ENCODE measurements at regions not wholly inside any gene's neighbourhood (a gene's known extent, or its start where the extent isn't known, plus 50 kb on each side); places are given as distances from the start of the nearest gene placed in this dataset.

DNA sequence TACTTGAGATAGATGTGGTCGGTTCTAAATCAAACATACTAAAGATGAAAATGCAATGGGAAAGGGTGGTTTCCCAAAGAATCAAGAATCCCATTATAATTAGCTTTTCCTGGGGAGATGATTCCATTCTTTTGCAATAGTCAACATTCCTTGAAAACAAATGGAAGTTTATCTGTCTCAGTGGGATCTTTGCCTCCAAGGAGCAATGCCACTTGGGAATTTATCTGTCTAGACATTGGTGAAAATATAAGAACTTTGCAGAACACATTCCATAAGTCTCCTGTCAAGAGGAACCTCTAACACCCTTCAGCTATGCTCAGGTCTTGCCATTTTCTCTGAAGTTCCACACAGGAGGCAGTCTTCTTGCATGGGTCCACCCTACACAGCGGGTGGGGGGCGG, 152.5 kb downstream of the KCTD12 start:
- Mint-ChIP-seq H3K36me3 (ENCODE audit: low read depth) (no peaks in the 10 kb centered on the region), H3K27me3 (ENCODE audit: low read depth) (no peaks in the 10 kb centered on the region), H3K4me3 (ENCODE audit: low read depth) (no peak overlapping the region)

DNA sequence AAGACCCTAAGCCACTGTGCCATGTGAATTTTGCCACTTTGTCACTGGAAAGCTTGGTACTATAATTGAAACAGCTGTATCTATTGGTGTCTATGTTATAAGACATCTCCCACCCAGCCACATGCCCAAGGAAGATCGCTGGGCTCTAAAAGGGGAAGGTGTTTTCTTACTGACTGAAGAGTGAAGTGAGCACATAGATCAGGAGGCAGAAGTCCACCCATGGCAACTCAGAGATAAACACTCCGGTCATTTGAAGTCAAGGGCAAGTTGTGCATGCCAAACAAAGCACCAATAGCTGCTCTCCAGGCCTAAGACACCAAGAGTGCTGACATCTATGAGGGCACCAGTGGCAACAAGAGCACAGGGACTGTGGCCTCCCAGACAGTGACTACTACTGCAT, 153.8 kb downstream of the KCTD12 start:
- Mint-ChIP-seq H3K27ac (no peak overlapping the region), H3K36me3 (ENCODE audit: low read depth) (no peaks in the 10 kb centered on the region), H3K9me3 (no peaks in the 10 kb centered on the region), H3K4me3 (ENCODE audit: low read depth) (no peak overlapping the region), H3K27me3 (ENCODE audit: low read depth) (no peaks in the 10 kb centered on the region), H3K4me1 (ENCODE audit: low read depth) (no peaks in the 10 kb centered on the region)
- intact Hi-C loops (cut with micrococcal nuclease), result no loop called here
- DNase-seq (ENCODE audit: low spot score), result no peak

More for the DNA sequence above, 152.5 kb downstream of the KCTD12 start:
- no peaks in the 10 kb centered on the region for H3K9me3 Mint-ChIP-seq
- no peak for DNase-seq (ENCODE audit: low spot score)
- H3K4me1 Mint-ChIP-seq (ENCODE audit: low read depth), result no peaks in the 10 kb centered on the region
- intact Hi-C loops (cut with micrococcal nuclease), result no loop called here
- H3K27ac Mint-ChIP-seq, result no peak overlapping the region

DNA sequence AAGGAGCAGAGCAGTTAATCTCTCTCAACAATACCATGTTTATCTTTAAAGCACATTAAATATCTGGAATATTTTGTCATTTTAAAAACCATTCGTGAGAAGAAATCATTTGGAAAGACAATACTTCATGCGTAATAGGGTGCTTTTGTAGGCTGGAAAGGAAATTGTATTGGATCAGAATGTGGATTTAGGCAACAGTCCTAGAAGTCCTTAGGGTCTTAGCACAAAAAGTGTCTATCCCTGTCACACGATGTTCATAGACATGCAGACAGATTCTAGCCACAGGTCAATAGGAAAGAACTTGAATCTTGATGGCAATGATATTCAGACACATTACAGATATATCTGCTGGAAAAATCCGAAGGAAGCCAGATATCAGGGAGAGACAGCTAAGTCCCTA, 156.0 kb downstream of the KCTD12 start:
- DNase-seq (ENCODE audit: low spot score), result no peak
- Mint-ChIP-seq H3K4me1 (ENCODE audit: low read depth) (no peaks in the 10 kb centered on the region), H3K9me3 (no peaks in the 10 kb centered on the region)

DNA sequence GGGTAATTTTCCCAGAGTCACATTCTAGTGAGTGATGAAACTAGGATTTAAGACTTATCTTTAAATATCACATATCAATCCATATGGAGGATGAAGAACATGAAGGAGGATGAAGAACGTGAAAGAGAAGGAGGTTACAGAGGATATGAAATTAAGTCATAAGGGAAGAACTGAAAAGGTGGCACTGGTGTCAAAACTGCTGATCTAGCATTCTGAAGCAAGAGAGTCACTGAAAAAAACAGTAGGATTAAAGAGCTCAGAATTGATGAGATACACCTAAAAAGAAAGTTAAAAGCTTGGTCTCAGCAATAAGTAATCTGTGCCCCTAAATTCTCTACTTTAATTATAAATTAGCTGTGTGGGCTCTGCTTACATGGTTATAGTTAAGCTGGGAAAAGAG, 156.5 kb downstream of the KCTD12 start:
- intact Hi-C loops (cut with micrococcal nuclease), result no loop called here
- H3K4me1 Mint-ChIP-seq (ENCODE audit: low read depth), result no peaks in the 10 kb centered on the region
- H3K9me3 Mint-ChIP-seq, result no peaks in the 10 kb centered on the region
- DNase-seq (ENCODE audit: low spot score), result no peak
- H3K27ac Mint-ChIP-seq, result no peak overlapping the region
- H3K36me3 Mint-ChIP-seq (ENCODE audit: low read depth), result no peaks in the 10 kb centered on the region
- no peaks in the 10 kb centered on the region for H3K27me3 Mint-ChIP-seq (ENCODE audit: low read depth)
- no peak overlapping the region for H3K4me3 Mint-ChIP-seq (ENCODE audit: low read depth)

More for the DNA sequence above, 156.0 kb downstream of the KCTD12 start:
- H3K27me3 Mint-ChIP-seq (ENCODE audit: low read depth), result no peaks in the 10 kb centered on the region
- H3K36me3 Mint-ChIP-seq (ENCODE audit: low read depth), result no peaks in the 10 kb centered on the region
- H3K4me3 Mint-ChIP-seq (ENCODE audit: low read depth), result no peak overlapping the region
- intact Hi-C loops (cut with micrococcal nuclease), result no loop called here
- H3K27ac Mint-ChIP-seq, result no peak overlapping the region

DNA sequence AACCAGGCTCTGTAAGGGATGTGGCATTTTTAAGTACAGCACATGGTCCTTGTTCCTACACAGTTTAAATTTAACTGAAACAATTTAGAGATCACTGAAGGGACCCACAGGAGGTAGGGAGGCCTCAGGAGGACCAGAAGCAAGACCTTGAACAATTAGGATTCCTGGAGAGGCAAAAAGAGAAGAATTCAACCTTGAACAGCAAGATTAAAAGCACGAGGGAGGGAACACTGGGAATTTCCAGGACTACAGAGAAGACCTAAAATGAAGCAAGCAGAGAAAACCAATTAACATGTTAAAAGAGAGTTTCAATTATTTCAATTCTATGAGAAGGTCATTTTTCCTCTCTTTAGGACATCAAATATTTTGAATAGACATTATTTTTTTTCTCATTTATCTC, 160.3 kb downstream of the KCTD12 start:
- Mint-ChIP-seq H3K4me3 (ENCODE audit: low read depth) (no peak overlapping the region), H3K9me3 (no peaks in the 10 kb centered on the region), H3K27ac (no peak overlapping the region), H3K4me1 (ENCODE audit: low read depth) (no peaks in the 10 kb centered on the region), H3K36me3 (ENCODE audit: low read depth) (no peaks in the 10 kb centered on the region), H3K27me3 (ENCODE audit: low read depth) (no peaks in the 10 kb centered on the region)
- no peak for DNase-seq (ENCODE audit: low spot score)
- intact Hi-C loops (cut with micrococcal nuclease), result no loop called here

DNA sequence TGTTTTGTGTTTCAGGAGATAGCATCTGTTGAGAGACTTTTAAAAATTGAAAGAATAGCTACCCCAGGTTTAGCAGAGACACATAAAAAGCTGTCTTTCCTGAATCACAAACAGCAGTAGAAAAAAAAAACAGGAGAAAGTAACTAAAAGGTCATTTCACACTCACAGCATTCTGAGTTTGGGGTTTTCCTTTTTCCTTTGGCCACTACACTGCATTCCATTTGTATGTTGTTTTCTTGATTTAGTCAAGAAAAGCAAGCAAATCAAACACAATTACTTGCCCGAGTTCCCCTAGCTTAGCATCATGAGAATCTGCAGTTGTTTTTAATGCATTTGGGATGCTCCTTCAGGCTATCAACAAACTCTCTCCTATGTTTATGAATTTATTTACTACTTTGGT, 161.0 kb downstream of the KCTD12 start:
- no peak overlapping the region for H3K4me3 Mint-ChIP-seq (ENCODE audit: low read depth)
- no peaks in the 10 kb centered on the region for H3K36me3 Mint-ChIP-seq (ENCODE audit: low read depth)
- no peak for DNase-seq (ENCODE audit: low spot score)
- no peaks in the 10 kb centered on the region for H3K27me3 Mint-ChIP-seq (ENCODE audit: low read depth)
- H3K4me1 Mint-ChIP-seq (ENCODE audit: low read depth), result no peaks in the 10 kb centered on the region
- no peak overlapping the region for H3K27ac Mint-ChIP-seq
- intact Hi-C loops (cut with micrococcal nuclease), result no loop called here
- no peaks in the 10 kb centered on the region for H3K9me3 Mint-ChIP-seq

DNA sequence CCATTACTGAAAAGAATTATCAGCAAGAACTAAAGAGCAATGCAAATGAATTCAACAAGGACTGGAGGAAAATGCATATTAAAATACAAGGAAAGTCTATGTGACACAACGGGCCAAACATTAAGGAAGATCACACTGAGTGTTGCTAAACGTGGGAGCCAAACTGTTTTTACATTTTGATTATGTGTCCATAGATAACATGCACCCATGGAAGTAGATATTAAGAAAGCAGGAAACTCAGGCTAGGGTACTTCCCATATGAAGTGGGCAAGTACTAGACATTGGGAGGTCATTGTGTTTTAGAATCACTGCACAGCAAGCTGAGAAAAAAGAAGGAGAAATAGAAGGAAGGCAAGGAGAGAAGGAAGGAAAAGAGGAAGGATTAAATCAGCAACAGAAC, 161.8 kb downstream of the KCTD12 start:
- Mint-ChIP-seq H3K36me3 (ENCODE audit: low read depth) (no peaks in the 10 kb centered on the region), H3K4me3 (ENCODE audit: low read depth) (no peak overlapping the region), H3K4me1 (ENCODE audit: low read depth) (no peaks in the 10 kb centered on the region), H3K27me3 (ENCODE audit: low read depth) (no peaks in the 10 kb centered on the region), H3K9me3 (no peaks in the 10 kb centered on the region), H3K27ac (no peak overlapping the region)
- DNase-seq (ENCODE audit: low spot score), result no peak
- intact Hi-C loops (cut with micrococcal nuclease), result no loop called here

DNA sequence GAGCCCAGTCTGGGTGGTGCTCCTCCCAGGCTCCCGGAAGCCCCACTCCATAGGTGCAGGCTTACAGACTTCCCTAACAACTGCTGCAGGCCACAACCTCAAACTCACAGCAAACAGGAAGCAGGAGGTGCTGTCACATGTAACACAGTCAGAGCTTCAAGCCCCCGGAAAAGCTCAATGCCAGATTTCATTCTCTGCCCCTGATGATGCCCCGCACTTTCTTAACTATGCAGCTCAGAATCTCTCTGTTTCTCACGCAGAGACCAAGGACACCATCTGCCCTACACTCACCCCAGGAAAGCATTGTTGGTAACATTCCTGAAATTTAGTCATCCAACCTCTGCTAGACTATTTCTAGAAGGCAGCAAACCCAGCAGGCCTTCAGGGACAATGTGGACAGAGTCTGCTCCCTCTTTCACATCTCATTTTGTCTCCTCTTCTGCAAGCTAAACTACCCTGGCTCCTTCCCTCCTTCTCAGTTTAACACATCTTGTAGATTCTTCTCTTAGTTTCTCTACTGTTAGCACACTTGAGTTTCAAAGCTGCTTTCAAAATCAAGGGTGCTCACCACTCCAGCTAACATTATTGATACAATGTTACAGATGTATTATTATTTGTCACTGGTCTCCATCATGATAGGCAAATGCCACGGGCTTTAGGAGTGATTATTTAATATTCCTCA, 162.5 kb downstream of the KCTD12 start:
- no peak for DNase-seq (ENCODE audit: low spot score)
- Mint-ChIP-seq H3K27me3 (ENCODE audit: low read depth) (no peaks in the 10 kb centered on the region), H3K4me3 (ENCODE audit: low read depth) (no peak overlapping the region), H3K27ac (no peak overlapping the region), H3K36me3 (ENCODE audit: low read depth) (no peaks in the 10 kb centered on the region), H3K9me3 (no peaks in the 10 kb centered on the region), H3K4me1 (ENCODE audit: low read depth) (no peaks in the 10 kb centered on the region)
- intact Hi-C loops (cut with micrococcal nuclease), result no loop called here

DNA sequence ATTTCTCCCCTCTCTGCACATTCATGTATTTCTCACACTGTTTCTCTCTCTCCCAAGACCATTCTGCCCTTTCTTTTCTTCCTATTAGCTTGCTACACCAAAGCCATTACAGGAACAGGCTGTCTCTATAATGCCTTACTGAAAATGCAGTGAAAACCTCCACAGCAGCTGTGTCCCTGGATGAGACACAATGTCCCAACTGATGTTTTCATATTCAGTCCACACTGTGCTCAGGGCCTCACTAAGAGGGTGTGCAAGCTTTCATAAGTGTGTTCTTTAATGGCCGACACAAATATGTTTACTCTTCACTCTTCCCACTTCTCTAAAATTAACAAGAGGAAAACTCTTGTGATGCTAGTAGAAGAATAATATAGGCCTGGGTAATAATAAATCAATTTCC, 163.4 kb downstream of the KCTD12 start:
- no peak for DNase-seq (ENCODE audit: low spot score)
- no peaks in the 10 kb centered on the region for H3K27me3 Mint-ChIP-seq (ENCODE audit: low read depth)
- intact Hi-C loops (cut with micrococcal nuclease), result no loop called here
- no peak overlapping the region for H3K27ac Mint-ChIP-seq
- no peaks in the 10 kb centered on the region for H3K36me3 Mint-ChIP-seq (ENCODE audit: low read depth)
- H3K4me1 Mint-ChIP-seq (ENCODE audit: low read depth), result no peaks in the 10 kb centered on the region
- H3K9me3 Mint-ChIP-seq, result no peaks in the 10 kb centered on the region
- H3K4me3 Mint-ChIP-seq (ENCODE audit: low read depth), result no peak overlapping the region

DNA sequence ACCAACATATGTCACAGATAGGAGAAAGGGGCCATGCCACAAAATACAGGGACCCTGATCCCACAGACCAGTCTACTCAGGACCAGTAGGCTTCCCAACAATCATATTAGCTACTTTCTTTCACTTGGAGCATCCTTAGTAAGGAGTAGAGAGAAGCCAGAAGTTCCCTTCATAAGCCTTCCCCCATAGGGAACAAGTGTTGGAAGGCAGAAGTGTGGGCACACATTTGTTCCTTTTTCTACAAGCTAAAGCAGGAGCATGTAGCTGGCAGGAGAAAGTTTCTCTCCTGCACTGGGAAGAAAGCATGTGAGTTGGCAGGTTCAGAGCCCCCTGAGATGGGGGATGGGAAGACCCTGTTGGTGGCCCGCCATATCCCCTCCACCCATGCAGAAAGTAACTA, 165.4 kb downstream of the KCTD12 start:
- Mint-ChIP-seq H3K4me3 (ENCODE audit: low read depth) (no peak overlapping the region), H3K27ac (no peak overlapping the region), H3K27me3 (ENCODE audit: low read depth) (no peaks in the 10 kb centered on the region), H3K9me3 (no peaks in the 10 kb centered on the region), H3K4me1 (ENCODE audit: low read depth) (no peaks in the 10 kb centered on the region), H3K36me3 (ENCODE audit: low read depth) (no peaks in the 10 kb centered on the region)
- DNase-seq (ENCODE audit: low spot score), result no peak
- intact Hi-C loops (cut with micrococcal nuclease), result no loop called here

DNA sequence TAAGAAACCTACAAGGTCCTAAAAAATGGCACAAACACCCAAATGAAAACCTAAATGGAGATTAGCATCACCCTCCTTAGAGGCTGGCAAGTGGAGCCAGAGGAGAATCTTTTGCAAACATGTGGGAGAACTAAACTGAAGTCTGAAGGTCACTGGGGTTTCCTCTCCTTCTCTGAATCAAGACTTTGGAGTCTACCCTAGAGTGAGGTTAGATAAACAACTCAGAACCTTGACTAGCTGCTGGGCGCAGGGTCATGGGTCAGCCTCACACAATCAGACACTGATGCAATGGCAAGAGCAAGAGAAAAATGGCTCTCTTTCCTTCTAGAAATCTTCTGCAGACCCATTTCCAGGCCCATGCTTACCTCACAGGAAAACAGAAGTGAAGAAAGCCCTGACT, 165.8 kb downstream of the KCTD12 start:
- H3K4me1 Mint-ChIP-seq (ENCODE audit: low read depth), result no peaks in the 10 kb centered on the region
- intact Hi-C loops (cut with micrococcal nuclease), result no loop called here
- no peak overlapping the region for H3K27ac Mint-ChIP-seq
- H3K9me3 Mint-ChIP-seq, result no peaks in the 10 kb centered on the region
- no peaks in the 10 kb centered on the region for H3K36me3 Mint-ChIP-seq (ENCODE audit: low read depth)
- H3K4me3 Mint-ChIP-seq (ENCODE audit: low read depth), result no peak overlapping the region
- no peaks in the 10 kb centered on the region for H3K27me3 Mint-ChIP-seq (ENCODE audit: low read depth)
- no peak for DNase-seq (ENCODE audit: low spot score)

DNA sequence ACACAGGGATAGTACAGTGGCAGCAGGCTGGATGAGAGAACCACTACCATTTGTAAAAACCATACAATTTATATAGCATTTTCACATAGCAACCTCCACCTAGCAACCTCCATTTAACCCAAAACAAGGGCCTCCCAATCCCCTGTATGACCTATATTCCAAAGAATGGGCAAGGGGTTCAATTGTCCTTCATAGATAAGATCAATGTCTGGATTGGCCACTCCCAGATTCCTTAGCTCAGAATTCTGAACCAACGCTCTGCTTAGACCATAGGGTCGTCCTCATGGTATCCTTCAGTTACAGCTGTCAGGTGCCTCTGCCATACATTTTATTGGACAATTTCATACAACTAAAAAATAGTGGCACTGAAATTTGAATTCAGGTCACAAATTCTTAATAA, 166.2 kb downstream of the KCTD12 start:
- Mint-ChIP-seq H3K27ac (no peak overlapping the region), H3K9me3 (no peaks in the 10 kb centered on the region), H3K4me3 (ENCODE audit: low read depth) (no peak overlapping the region), H3K27me3 (ENCODE audit: low read depth) (no peaks in the 10 kb centered on the region), H3K4me1 (ENCODE audit: low read depth) (no peaks in the 10 kb centered on the region), H3K36me3 (ENCODE audit: low read depth) (no peaks in the 10 kb centered on the region)
- no peak for DNase-seq (ENCODE audit: low spot score)
- intact Hi-C loops (cut with micrococcal nuclease), result no loop called here

DNA sequence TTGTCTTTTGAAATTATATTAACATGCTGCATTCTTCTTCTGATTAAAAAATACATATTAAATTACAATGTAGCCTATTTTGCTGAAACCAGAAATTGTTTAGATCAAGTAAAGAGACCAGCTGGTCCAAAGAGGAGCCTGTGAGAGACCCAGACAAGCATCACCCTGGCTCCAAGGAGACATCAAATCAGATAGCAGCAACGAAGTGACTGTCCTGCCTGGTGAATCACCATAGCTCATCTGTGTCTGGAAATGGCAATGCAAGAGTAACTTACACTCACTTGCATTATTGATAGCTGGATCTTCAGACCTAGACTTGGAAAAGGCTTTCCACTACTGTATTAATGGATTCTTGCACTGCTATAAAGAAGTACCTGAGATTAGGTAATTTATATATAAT, 169.1 kb downstream of the KCTD12 start:
- no peaks in the 10 kb centered on the region for H3K4me1 Mint-ChIP-seq (ENCODE audit: low read depth)
- H3K9me3 Mint-ChIP-seq, result no peaks in the 10 kb centered on the region
- no peak for DNase-seq (ENCODE audit: low spot score)
- no peaks in the 10 kb centered on the region for H3K36me3 Mint-ChIP-seq (ENCODE audit: low read depth)
- H3K27ac Mint-ChIP-seq, result no peak overlapping the region
- H3K27me3 Mint-ChIP-seq (ENCODE audit: low read depth), result no peaks in the 10 kb centered on the region
- H3K4me3 Mint-ChIP-seq (ENCODE audit: low read depth), result no peak overlapping the region
- intact Hi-C loops (cut with micrococcal nuclease), result no loop called here

DNA sequence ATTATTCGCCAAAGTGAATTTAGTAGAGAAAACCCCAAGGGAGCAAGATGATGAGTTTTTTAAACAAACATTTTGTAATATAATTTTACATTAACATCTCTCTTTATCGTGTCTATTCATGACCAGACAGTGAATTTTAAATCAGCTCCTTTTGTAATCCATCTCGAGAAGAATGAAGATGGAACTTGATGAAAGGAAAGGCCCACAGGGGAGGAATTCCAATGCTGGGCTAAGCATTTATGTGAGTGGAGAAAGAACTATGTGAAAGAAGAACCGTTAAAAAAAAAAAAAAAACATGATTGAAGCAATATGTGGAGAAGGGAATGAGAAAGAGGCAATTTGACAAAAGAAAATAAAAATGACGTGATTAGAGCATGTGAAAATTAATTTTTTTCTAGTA, 170.6 kb downstream of the KCTD12 start:
- Mint-ChIP-seq H3K27me3 (ENCODE audit: low read depth) (no peaks in the 10 kb centered on the region), H3K4me1 (ENCODE audit: low read depth) (no peaks in the 10 kb centered on the region), H3K9me3 (no peaks in the 10 kb centered on the region), H3K36me3 (ENCODE audit: low read depth) (no peaks in the 10 kb centered on the region), H3K27ac (no peak overlapping the region), H3K4me3 (ENCODE audit: low read depth) (no peak overlapping the region)
- intact Hi-C loops (cut with micrococcal nuclease), result no loop called here
- DNase-seq (ENCODE audit: low spot score), result no peak

Measured in activated T-helper 2 cell treated with anti-CD3 and anti-CD28 coated beads, Interferon-gamma antibody, Interleukin-2, Interleukin-4, amounts not matched to agents 10 μg/mL and 5 μg/mL and 100 μg/mL, durations not matched to agents 14 hours and 24 hours and 36 hours (primary cell).